DMS 273 (cell line): ENCODE measurements at regions not wholly inside any gene's neighbourhood (a gene's known extent, or its start where the extent isn't known, plus 50 kb on each side); places are given as distances from the start of the nearest gene placed in this dataset.

ENCODE experiments used
- DNase-seq: peaks from one replicate; lab custom pipeline; 2025; ENCODE audit not compliant: unreplicated experiment; lab: John Stamatoyannopoulos, UW

DNA sequence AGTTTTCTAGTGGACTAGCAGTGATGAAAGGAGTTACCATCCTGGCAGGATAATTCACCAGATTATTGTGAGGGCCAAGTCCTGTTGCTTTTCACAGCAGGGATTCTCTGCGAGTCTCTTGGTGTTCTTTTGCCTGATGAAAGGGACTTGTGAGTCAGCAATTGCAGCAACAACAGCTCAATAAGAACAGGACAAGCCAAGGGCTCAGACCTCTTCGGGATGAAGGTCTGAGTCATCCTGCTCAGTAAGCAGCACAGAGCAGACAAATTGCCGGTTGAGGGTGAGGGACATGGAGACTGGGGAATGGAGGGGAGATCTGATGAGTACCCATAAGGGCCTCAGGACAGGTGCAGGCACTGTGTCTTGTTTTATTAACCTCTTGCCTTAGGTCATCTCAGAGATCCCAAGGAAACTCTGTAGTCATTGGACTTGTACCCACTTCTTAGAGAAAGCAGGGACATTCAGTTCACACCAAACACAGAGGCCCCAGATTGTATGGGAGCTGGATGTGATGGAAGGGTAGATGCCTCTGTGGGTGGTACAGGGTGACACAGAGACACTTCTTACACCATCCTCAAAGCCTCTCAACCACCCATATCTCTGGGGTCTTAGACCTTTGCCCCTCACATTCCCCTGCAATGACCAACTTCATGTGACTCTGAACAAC, 173.8 kb upstream of the TLE3 start:
- no peak for DNase-seq

DNA sequence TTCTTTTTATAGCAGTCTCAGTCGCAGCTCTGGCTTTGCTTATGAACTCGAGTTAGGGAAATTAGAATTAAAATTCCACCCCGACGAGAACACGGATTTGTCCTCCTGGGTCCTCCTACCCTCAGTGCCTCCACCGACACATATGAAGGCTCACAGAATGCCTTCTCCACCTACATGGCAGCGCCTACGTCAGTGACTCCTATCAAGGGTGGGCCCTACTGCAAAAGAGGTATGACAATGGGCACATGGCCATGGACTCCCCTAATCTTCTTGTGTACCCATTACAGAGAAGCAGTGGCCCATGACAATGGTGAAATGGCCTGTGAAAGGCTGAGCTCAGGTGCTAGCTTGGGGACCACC, 173.0 kb upstream of the TLE3 start:
- DNase-seq: no peak

DNA sequence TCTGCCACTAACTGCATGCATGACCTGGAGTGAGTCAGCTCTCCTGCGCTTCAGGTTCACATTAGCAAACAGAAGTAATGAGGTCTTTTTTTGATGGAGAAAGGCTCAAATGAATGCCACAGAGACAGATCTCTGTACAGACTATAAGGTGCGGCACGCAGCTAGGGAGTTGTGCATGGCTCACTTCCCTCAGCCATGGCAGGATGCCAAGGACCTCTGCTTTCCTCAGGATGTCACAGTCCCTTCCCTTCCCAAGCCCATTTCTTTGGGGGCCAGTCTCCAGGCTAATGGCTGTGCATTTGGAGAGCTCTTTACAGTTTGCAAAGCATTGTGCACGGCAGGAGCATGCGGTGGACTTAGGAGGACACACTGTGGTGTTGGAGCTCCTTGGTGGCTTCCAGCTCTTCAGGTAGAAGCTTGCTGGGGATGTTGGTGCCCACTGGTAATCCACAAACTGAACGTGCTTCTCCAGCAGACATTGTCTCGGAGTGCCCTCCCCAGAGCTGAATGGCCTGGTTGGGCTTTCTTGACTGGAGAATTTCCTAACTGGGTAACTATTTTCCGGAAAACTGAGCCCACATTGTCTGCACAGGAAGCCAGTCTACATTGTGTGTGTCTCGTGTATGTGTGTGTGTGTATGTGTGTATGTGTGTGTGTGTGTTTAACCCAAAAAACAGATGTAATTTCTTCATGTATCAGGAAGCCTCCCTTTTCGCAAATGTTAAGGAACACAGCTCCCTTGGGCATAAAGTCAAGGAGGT, 172.5 kb upstream of the TLE3 start:
- DNase-seq: no peak

DNA sequence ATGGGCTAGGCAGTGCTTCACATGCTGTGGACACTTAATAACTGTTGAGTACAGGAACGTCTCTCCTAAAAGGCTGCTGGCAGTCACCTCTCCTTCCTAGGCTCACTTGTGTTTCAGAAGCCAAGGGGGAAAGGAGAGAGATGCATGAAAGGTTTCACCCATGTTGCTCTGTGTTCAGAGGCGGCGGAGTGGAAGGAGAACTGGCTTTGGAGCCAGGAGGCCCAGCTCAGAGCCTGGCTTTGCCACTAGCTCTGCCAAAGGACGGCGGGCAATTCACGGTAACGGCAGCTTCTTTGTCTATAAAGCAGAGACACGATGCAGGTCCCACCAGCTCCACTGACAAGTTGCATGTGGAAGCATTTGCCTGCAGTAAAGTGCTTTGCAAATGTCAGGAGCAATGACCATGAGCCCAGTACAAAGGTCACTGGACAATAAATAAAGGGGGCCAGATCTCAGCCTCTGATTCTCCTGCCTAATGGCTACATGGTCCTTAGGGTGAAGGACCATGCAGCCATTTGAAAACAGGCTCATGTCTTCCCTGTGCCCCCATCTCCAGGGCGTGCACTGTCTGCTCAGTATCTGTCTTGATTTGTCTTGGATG, 171.7 kb upstream of the TLE3 start:
- no peak for DNase-seq

DNA sequence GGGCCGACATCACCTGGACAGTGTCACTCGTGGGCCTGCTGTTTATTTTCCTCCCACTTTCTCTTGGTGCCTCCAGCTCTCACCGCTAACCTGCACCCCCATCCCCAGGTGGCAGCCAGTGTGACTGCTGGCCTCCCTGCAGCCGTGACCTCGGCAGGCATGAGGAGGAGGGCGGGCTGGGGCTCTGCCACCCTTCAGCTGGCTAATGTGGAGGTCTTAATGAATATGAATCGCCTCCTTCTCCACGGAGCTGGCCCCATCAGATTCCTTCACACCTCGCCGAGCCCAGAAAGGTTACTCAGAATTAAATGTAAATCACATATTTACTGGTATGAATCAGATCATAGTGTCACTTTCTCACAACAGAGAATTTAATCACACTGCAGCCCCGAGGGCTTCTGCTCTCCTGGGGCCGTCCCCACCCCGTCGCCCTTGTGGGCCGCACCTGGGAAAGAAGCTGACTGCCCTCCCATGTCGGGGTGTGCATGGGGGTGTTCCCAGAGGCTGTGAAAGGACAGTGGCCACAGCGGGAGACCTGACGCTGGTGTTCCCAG, 171.1 kb upstream of the TLE3 start:
- DNase-seq: no peak

DNA sequence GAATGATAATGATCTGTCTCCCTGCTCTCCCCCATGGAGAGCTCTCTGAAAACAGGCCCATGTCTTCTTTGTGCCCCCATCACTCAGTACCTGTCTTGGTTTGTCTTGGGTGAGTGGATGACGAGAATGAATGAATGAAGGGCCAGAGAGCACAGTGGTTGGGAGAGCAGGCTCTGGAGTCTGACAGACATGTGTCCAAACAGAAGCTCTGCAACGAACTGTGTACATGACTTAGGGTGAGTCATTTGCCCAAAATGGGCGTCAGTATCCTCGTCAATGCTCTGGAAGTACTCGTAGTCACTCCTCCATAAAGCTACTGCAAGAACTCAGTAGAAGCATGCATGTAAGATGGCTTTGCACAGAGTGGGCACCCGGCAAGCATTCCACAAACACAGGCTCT, 170.2 kb upstream of the TLE3 start:
- DNase-seq: no peak

DNA sequence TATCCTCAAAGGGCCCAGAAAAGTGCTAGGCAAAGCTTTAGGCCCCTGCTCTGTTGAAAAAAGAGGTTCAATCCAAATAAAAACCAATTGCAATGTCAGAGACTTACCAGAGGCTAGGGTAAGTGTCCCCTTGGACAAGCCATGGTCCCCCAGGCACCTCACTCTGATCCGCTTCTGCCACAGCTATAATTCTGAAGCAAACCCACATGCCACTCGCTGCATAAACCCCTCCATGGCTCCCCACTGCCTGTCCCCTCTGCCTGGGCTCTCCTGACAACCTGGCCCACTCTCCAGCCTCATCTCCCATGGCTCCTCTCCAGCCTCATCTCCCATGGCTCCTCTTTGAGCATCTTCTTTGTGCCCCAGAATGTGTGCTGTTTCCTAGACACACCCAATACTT, 169.6 kb upstream of the TLE3 start:
- DNase-seq: no peak

DNA sequence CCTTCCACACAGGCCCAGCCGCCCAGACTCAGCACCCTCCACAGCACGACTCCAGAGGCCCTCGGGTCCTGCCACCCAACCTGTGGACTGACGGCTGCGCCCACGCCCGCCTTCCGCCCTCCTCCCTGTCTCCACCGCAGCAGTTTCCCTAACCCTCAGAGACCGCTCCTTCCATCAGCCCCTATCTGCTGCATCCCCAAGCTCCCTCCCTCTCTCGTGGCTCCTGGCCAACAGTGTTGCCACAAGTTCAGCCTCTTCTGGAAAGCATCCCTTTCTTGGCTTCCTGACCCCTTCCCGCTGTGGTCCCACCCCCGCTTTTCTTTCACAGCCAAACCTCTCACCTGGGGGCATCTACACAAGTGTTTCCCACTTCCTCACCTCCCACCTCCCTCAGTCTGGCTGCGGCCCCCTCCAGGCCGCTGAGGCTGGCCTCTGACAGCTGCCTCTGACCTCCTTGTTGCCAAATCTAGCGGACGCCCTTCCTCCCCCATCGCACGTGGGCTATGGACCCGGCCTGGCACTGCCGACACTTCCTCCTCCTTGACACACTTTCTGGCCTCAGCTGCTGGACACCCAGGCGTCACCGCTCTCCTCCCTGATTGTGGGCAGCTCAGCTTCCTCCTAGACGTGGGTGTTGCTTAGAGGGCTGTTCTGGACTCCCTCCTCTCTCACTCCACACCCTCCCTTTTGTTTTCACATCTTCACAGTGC, 168.8 kb upstream of the TLE3 start:
- DNase-seq: peak; percentile 15

DNA sequence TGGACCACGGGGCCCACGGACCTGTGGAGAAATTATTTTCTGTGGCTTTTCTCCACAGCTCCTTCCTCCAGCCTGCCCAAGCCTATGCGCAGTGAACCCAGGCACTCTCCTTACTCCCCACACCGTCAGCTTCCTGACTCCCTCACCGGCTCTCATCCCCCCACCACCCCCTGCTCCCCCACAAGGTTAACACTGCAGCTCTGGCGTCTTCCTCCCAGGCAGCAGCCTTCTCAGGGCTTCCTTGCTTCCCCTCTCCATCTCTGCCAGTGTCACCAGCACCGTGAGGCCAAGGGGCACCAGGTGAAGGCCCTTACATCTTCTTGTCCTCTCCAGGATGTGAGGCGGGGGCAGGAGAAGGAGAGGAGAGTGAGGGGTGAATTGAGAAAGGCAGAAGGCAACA, 168.3 kb upstream of the TLE3 start:
- no peak for DNase-seq

DNA sequence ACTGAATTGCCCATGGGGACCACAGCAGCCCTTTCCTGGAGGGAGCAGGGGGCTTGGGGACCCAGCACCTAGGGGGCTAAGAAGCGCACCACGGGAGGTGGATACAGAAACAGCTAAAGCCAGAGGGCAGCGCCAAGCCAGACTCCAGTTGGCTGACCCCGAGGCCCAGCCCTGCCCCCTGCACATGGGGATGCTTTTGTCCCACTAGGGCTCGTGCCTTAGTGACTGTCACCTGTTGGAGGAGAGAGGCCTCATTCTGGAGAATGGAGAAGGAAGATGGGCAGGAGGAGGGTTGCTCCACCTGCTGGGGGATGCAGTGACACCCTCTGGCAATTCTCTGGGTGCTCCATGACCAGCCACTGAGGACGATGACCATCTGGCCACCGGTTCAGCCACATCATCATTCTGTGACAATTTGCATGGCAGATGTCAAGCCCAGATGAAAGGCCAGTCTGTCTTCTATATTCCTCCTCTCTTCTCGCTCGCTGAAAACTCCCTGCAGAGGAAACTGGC, 167.8 kb upstream of the TLE3 start:
- DNase-seq: peak; percentile 20

DNA sequence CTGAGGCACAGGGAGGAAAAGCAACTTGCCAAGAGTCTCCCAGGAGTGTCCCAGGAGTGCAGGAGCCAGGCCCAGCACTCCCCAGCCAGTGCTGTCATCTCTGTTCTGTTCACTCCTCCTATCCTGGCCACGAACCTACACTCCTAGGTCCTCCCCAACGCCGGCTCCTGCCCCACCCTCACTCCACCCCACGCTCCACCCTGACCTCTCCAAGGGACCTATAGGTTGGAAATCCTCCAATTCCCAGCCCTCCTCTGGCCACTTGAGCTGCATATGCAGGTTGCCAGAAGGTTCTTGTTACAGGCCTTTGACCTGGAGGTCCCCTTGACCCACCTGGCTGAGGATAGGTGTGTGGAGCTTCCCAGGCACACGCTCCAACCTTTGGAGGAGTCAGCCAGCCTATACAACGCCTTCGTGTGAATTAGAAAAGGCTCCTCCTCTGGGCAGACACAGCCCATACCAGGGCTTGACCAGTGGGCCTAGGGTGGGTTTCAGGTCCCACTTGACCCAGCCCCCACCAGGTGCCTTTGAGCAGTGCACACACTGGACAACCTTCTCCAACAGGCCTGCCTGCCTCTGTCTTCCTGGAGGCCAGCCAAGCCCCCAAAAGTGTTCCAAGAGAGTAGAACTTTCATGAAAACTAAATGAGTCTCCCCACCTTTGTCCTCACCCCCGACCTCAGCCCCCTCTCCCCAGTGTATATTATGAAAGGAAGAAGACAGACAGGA, 167.2 kb upstream of the TLE3 start:
- DNase-seq: no peak

DNA sequence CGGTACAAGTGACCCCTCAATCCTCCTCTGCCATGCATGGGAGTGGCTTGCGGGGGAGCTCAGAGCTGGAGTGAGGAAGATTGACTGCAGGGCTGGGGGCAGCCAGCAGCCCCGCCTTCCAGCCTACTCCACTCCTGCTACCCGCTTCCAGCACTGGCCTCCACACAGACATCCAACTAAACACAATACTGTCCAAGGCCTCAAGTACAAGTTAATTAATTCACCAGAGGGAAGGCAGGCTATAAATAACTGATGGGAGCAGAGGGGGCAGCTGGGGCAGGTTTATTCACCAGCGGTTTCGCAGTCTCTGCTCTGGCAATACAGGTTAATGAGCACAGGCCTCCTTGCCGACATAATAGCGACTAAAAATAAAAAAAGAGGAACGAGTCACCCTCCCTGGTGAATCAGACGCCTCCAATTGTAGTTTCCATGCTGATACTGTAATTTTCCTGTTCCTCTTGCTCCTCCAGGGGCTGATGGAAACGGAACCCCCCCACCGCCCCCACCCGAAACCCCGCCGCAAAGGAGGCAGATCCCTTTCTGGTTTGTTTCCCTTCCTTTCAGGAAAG, 166.4 kb upstream of the TLE3 start:
- DNase-seq: peak; percentile 75

DNA sequence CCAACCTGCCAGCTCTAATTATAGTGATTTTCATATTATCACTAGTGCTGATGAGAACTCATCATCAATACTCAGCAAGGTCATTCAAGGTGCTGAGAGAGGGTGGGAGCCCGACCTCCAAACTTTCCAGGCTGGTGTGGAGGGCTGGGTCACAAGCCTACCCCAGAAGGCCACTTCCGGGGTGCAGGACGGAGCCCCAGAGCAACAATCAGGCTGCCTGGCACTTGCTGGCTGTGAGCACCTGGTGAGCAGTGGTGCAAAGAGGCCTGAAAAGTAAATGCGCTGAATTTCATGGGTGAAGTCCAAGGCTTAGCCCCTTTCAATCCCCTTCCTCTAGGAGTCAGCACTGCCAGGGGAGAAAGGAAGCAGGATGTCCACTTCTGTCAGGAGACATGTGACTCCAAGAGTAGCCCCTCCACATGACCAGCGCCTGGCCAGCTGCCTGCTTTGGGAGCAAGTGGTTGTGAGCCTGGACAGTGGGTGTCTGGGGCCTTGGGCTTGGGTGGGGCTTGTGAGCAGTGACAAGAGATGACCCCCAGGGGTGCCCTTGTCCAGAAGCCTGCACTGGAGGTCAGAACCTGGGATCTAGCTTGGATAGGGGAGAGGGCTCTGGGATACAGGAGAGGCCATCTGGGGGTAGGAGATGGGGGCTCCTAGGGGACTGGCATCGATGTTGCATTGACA, 165.0 kb upstream of the TLE3 start:
- DNase-seq: no peak

DNA sequence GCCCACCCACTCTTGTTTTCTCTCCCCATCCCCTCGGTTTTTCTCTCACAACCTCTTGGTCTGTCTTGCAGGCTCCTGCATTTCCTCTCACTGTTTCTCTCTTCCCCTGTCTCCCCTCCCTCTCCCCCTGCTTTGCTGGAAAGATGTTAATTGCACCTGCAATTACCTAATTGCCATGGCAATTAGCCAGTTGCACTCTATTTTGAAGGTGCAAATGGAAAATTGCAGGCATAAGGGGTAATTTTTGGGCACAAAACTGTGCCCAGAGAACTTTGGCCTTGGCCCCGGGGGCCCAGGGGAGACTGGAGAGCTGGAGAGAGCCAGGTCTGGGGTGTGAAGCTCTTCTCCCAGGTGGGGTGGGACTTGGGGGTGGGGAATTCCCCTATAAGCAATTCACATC, 164.5 kb upstream of the TLE3 start:
- DNase-seq: no peak

DNA sequence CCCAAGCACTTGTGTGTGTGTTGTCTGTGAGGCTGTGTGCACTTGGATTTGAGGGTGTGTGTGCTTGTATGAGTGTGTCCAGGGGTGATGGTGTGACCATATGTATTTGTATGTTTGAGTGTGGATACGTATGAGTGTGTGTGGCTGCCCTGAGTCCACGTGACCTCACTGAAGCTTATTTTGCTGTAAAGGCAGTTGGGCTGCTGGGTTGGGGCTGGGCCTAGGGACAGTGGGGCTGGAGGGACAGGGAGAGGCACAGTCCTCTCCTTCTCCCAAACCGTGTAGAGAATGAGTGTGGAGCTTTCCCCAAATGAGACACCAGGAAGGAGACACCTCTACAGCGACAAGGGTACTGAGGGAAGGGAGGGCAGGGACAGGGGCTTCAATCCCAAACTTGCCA, 163.4 kb upstream of the TLE3 start:
- no peak for DNase-seq

DNA sequence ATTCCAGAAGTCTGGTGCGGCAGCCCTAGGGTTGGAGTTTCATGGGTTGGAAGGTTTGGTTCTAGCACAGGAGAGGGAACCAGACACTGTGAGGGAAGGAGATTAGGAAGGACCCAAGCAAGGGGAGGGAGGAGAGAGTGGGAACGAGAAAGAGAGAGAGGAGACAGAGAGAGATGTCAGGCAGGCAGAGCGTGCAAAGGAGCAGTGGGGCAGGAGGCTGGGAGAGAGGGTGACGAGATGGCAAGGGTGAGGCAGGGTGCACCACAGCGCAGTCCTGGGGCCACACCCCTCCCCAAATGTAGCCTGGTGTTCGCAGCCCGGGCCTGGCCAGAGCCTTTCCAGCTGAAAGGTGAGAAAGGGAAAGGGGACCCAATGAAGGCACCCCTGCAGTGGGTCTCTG, 162.9 kb upstream of the TLE3 start:
- no peak for DNase-seq

DNA sequence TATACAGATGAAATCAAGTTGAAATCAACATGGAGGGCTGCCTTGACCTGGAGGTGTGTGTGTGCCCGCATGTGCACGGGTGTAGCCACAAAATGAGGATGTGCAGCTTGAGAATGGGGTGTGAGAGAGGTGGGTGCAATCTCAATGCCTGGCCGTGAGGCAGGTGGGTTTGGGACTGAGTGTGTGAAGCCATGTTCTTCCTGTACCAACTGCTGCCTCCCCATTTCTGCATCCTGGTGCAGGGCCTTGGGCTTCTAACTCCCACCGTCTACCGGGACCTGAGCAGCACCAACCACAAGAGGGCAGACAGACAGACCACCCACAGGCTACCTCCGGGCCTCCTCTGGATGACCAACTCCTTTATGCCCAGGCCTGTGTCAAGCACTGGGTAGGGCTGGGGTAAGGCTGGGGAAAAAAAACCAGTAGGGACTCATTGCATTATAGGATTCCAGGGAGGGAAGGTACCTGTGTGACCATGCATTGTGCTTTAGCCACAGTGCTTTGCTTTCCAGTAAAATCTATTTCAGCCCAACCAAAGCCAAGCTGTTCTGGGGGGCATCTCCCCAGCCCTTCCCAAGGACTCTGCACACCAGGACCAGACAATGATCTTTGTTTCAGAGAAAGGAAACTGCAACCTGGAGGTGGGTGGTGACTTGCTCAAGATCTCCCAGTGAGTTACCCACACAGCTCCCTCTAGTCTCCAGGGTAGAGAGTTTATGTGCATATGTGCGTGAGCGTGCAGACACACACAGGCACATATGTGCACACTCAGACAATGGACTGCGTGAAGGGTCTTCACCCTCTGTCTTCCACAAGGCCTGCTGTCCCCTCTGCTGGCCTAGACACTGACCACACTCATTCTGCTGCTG, 162.2 kb upstream of the TLE3 start:
- peak; percentile 26 for DNase-seq

DNA sequence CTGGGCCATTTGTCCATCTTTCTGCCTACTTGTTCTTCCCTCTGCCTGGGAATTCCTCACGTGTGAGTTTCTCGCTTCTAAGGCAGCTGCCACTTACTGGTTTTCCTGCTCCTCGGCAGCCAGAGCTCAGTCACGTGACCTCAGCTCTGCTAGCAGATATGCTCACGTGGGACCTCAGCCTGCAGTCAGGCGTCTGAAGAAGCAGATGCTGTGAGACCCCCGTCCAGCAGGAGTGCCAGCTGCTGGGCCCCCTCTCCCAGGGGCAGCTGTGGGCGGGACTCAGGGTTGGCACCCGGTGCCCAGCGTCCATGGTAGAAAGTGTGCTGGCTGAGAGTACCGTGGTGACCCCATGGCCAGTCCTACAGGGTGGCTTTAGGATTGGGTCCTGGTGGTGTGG, 161.3 kb upstream of the TLE3 start:
- peak; percentile 78 for DNase-seq
